Myocyte (in vitro differentiated cells): ENCODE measurements at regions not wholly inside any gene's neighbourhood (a gene's known extent, or its start where the extent isn't known, plus 50 kb on each side); places are given as distances from the start of the nearest gene placed in this dataset.

Experiments used
- DNase-seq: peaks from one replicate; pipeline ENCODE4 v3.0.0-alpha.2; 2012; ENCODE audit warnings: low read depth

DNA sequence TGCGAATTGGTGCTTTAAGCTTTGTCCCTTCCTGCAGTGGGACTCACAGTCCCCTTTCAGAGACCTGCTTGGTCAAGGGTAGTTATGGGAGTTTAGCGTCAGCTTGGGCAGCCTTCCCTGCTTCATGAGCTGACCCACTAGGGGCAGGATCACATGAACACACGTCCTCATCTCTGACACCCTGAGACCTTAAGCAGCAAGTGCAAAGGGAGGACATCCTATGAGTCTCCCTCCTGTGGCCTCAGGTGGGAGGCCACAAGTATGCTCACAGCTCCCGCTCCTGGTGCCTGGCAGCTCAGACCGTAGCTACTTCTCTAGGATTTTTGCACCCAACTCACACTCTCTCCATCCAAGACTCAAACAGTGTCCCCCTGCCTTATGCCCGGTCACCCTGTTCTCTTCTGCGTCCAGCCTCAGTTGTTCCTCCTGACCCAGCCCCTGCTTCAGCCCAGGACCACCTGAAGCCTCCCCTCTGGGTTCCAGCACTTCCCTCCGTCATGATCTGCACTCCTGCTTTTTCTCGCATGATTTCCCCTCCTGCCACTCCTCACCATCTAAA, 136.6 kb upstream of the FAM20C start:
- no peak for DNase-seq

DNA sequence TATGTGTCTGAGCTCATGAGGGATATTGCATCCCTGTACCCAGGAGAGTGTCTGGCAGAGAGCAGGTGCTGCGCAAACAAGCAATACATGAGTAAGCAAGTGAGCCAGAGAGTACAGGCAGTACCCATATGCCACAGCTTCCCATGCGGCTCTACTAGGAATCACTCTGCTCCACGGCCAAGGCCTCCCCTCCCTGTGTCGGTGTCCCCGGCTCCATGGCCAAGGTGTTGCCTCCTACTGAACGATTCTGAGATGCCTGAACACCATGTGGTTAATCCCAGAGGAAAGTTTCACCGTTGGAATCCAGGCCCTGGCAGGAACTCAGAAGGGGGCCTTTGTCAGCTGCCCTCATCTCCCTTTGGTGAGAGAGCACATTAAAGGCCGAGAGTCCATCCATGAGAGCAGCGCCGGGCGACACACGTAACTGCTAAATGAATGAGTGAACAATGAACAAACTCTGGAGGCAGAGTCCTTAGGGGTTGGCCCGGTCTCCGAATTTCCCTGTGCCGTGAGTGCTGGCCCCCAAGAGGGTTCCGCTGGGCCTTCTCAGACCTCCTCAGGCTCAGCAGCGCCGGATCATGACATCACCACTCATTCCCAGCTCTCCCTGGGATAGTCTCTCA, 136.0 kb upstream of the FAM20C start:
- no peak for DNase-seq

DNA sequence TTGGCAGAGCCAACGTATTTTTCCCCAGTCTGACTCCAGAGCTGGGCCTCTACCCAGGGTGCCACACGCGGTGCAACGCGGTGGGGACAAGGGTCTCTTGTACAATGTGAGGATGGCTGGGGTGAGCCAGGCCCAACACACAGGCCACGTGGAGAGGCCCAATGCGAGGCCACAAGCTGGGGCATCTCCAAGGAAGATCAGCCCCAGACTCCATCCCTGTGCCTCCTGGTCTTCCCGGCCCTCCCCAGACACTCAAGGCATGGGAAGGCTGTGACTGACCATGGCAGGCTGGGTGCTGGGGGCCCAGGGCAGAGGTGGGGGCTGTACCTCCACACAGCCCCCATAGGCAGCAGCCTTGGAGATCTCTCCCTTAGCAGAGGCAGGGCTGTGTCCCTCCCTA, 135.3 kb upstream of the FAM20C start:
- no peak for DNase-seq

DNA sequence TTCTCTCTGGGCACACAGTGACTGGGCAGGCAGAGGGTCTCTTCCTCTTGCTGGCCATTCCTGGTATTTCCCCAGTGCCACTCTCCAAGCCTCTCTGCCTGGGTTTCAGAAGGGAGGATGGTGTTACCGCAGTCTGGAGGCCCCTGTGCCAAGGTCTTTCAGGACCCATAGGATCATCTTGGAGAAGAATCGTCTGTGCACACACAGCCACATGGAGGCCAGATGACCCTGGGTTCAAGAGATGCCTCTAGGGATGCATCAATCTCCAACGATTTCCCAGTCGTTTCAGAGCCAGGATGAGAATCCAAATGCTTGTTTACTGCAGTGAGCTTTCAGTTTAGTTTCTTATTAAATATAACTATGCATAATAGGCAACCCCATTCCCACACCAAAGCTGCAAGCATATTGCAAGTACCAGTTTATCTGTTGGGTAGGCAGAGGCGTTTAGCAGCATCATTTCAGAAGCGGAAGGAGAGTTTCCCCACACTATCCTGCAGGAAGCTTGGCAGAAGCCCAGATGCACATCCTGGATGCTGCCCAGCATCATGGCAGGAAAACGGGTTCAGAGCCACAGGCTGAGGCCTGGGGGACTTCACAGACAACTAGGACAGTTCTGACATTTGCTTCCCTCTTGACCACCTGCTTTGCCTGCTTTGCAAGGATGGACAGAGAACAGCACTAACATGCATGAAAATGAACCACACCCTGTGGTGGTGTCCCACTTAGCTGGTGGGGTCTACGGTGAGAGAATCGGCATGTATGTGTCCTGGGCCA, 134.7 kb upstream of the FAM20C start:
- no peak for DNase-seq

DNA sequence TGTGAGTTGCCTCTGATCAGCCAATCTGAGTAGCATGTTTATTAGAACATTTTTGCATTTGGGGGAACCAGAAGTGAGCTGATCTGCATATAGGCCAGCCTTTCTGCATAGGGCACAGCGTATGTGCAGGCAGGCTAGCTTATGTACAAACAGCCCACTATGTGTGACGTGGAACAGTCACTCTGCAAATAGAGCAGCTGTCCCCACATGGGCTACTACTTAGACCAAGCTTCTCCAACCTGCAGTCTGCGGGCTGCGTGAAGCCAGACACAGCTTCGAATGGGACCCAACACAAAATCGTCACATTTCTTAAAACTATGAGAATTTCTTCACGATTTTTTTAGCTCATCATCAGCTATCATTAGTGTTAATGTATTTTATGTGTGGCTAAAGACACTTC, 134.1 kb upstream of the FAM20C start:
- DNase-seq: no peak

DNA sequence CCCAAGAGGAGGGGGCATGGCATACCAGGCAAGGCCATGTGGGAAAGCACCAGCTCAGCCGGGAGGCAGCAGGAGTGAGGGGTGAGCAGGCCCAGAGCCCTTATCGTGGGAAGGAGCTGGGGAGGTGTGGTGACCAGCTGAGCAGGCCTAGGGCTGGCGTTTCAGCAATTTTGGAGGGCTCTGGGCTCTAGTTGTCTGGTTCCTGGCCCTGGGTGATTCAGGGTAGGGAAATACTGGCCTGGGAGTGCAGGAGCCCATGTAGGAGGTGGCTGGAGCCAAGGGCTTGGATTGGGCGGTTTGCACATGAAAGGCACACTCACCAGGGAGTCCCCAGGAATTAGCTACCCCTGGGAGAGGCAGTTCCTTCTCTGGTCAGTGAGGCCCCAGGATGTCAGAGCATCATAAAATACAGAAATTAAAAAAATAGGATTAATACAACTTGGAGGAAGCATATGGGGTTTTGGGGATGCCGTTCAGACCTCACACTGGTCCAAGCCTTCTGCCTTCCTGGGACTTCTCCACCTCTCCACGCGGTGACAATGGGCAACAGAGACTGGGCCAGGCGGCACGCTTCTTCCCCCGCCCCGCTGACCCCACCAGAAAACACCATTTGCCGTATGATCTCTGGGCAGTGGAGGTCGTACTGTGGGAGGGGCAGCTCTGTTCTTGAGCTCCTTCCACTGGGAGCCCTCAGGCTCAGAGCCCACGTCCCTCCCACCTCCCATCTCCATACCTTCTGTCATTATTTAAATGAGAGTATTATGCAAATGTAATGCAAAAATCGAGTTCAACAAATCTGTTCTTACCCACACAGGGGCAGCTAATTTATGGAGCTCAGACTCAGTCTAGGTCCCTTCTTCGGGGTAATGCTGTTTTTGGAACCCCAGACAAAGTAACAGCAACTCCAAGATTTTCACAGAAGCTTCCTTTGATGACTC, 133.0 kb upstream of the FAM20C start:
- no peak for DNase-seq

DNA sequence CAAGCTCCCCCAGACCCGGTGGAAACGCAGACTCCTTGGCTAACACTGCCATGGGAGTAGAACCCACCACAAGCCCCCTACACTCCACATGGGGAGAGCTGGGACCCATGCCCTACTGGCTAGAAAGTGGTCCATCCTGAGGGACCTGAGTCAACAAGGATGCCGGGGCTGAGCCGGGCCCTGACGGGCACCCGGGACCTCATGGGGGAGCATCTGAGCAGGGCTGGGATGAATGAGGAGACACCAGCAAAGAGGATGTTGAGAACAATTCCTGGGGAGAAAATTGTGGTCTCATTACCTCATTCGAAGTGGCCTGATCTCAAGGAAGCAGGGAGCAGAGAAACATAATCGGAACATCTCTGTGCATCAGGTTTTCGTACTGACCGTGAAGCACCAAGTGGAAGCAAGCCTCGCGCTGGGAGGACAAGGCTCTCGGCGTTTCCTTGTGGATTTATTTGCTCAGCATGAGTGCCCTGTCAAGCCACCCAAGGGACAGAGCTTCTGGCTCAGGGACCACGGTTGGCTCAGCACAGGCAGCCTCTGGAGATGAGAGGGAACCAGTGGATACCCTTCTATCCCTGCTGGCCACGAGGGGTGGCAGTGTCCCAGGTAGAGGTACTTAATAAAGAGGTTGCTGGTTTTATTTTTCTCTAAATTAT, 132.2 kb upstream of the FAM20C start:
- no peak for DNase-seq

DNA sequence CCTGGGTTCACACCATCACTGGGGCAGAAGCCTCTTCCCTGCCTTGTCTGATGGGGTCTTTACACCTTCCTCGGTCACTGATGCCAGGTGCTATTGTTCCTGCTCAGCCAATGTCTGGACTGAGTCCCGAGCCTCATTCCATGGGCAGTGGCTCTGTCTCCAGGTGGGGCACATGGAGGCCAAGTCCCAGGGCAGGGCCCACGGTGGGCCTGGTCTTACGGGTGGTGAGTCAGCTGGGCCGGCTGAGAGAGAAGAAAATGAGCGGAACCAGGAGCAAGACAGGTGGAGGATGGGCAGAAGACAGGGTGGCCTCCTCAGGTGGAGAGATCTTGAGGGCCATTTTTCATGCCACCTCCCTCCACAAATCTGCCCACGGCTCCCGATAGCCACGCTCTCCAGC, 131.7 kb upstream of the FAM20C start:
- DNase-seq: no peak

DNA sequence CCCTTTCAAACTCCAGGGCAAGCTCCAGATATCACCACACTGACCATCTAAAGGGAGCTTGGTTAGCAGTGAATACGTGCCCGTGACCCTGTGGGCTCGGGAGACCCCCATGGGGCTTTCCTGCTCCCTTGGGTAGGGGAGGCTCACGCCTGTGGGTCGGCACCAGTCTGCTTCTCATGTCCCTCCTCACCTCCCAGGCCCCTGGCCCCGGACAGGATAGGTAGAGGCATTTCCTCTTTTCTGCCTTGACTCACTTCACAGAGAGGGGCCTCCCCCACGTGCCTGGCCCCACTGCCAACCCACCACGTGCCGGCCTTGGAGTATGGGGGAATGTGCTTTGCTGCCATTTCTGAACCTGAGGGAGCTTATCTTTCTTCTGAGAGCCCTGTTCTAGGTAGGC, 131.3 kb upstream of the FAM20C start:
- no peak for DNase-seq

DNA sequence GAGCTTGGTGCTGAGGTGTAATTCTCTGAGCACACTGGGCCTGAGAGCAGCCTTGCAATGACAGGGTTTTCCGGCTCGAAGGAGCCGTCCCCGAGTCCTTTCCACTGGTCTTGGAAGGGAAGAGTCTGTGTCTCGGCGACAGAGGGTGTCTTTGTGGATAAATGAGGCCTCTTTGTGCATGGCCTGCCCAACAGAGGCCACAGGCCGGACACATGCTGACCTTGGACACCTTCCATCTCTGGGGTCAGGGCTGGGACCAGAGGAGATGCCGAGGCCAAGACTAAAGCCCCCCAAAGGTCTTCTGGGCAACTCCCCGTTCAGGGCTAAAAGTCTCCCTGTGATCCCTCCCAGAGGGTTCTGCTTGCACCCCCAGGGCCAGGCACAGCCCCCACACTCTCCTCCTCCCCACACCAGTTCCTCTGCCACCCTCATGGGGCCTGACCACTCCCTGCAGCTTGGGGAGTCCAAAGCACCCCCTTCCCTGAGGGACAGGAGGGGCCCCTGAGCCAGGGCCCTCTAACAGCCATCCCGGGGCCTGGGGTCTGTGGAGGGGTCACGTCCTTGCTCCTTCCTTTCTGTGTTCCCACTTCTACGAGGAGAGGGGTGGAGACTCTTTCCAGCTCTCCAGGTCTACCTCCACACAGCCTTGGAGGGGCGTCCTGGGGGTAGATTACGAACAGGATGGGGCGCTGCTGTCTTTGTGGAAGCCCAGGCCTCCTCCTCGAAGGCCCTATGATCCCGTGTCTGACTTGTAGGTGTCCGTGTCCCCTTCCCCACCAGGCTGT, 130.6 kb upstream of the FAM20C start:
- no peak for DNase-seq

DNA sequence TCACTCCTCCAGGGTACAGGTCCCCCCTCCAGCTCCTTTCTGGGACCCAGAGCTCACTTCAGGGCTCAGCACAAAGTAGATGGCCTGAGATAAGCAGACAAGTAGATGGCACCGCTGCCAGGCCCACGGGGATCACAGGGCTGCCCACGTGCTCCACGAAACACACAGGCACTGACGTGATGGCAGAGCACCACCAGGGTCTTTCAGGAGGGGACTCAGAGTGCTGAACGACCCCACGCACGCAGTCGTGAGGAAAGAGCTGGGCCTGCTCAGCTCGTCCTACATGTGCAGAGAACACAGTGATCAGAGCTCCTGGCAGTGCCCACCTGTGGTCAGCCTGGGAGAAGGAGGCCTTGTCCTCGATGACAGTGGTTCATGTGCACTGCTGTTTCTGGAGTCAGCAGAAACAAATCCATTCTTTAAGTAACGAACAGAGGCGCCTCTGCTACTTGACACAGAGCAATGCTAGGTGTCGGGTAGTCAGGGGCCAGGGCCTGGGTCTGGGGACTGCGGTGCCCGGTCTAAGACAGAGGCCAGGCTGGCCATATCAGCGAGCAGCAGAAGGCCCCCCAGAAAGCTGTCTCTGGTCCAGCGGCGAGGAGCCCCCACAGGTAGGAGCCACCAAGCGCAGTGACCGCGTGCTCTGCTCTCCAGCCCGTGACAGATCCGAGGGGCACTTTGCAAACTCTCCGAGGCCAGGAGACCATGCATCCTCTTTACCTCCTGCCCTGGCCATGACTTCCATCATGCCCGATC, 129.8 kb upstream of the FAM20C start:
- DNase-seq: no peak

DNA sequence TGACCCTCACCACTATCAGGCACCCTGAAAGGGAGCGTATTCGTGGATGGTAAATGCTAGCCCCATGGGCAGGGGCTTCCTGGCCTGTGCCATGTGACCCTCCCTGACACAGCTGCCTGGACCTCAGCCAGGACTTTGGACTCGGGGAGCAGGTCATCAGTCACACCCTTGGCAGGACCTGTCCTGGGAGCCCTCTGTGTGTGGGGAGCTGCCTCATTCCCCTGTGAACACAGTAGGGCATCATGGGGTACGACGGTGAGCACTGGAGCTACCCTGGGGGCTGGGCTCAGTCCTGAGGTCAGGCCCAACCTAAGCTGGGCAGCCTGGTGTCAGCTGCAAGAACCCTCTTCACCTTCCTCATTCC, 129.3 kb upstream of the FAM20C start:
- no peak for DNase-seq

DNA sequence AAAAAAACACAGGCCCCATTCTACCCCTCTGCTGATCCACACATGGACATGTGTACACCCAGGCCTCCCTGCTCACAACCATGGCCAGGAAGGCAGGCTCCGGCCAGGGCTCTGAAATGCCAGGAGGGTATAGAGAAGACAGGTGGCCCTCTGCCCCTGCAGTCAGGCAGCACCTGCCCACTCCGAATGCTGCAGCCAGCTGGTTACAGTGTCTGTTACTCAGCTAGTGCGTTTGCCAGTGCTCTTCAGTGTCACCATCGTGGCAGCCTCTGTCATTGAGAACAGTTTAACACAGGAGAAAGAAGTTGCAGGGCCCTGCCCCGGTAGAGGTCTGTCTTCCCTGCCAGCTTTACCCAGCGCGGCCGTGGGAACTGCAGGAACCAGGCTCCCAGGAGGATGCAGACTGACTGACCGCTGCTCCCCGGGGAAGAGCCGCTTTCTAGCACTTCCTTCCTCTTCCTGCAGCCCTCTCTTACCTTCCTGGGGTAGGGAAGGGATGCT, 128.8 kb upstream of the FAM20C start:
- DNase-seq: peak; percentile 46

DNA sequence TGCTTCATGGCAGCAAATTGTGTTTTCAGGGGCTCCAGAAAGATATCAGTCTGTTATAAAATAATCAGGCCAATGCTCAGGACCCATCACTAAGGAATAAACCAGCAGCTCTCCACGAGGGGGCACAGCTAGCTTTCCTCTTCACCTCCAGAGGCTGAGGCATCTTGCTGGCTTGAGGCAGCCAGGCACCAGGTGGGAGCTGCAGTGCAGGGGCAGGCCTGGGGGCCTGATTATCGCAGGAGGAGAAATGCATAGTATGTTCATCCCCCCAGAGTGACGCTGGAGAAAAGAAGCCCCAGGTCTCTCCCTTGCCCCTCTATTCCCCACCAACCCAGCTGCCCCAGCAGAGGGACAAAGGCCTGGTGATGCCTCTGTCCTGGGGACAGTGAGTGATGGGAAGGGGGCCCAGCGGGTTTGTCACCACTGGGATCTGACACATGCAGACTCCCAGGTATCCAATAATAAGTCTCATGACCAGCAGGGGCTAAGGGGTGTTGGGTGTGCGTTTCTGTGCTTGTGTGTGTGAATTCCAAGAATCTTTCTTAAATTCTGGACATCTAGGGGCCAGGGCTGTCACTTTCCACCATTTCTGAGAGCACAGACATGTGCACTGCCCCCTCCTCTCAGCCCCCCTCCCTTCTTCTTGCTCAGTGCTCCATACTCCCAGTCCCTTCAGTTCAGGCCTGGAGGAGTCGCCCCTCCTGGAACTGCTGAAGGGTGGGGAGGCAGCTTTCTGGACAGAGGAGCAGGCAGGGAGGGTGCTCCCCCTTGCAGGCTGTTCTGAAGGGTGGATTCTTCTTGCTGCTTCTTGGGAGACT, 128.1 kb upstream of the FAM20C start:
- DNase-seq: peak; percentile 83

DNA sequence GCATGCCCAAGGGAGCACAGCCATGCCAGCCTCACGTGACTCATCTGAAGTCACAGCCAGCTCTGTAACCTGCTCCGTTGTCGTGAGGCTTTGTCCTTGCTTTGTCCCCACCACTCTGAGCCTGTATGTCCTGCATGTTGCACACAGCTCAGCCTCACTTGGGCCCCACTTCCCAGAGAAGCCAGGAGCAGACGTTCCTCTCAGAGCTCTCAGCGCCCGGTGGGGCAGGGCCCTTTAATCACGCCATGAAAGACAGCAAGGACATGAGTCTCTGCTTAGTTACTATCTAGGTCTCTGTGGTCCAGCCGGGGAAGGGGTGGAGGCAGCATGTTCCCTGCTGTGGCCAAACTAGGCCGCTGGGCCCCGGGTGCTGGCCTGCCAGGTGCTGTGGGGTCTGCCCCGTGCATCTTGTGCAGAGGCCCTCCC, 127.4 kb upstream of the FAM20C start:
- peak; percentile 48 for DNase-seq

DNA sequence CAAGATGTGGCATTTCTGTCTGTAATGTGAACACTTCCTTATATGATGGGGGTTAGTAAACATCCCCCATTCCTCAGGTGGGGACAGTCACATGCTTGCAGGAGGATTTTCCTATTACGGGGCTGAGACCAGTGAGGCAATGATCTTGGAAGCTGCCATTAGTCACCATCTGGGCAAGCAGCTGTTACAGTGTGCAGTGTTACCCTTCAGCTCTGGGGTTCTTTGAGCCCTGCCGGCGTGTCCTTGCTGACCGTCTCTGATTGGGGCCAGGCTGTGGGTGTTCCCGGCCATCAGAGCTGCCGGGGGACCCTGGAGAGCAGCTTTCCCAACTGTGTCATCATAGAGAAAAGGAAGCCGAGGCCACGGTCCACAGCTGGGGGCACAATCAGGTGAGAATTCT, 126.8 kb upstream of the FAM20C start:
- peak; percentile 91 for DNase-seq

DNA sequence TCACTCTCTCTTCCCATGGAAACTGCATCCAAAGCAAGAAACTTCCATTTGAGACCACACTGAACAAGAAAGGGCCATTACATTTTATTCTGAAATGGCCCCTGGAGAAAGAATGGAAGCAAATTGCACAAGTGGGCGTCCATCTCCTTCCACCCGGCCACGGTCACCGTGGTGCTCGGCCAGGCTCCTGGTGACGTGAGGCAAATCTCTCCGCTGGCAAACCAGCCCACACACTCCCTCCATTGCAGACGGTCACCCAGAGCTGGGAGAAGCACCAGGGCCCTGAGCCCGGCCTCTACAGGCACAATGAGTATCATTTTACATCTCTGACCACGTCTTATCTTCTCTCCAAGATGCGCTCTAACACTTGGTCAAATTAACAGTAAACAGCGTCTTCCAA, 126.1 kb upstream of the FAM20C start:
- DNase-seq: no peak

DNA sequence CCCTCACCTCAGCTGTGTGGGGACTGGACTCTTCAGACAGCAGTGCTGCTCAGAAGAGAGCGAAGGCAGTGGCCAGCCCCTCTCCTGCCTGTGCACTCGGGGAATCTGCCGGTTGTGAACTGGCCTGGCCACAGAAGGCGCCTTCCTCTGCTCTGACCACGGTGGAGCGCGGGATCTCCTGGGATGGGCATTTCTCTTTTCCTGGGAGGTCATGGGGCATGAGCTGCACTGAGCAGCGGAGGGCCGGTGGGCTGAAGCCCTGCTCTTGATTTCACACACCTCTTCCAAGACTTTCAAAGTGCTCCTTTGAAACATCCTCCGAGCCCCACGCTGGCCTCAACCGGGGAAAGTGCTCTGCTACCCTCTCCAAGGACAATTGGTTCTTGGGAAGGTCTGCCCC, 125.6 kb upstream of the FAM20C start:
- no peak for DNase-seq
